CD14-positive monocyte (primary cell): ENCODE measurements at regions not wholly inside any gene's neighbourhood (a gene's known extent, or its start where the extent isn't known, plus 50 kb on each side); places are given as distances from the start of the nearest gene placed in this dataset.

Experiments used
- DNase-seq, 3 donors: peaks; one replicate each; pipeline ENCODE4 v3.0.0-alpha.2; 2011 to 2022
- H2AFZ ChIP-seq: 2 replicates; pipeline ENCODE4 v1.6.0; 2012; ENCODE audit warnings: mild to moderate bottlenecking, low read depth, low read length, inconsistent platforms; ENCODE audit not compliant: insufficient read depth, poor library complexity, severe bottlenecking
- H3K27ac ChIP-seq, 2 donors: 1 replicate in 1 of 2; 2 replicates in 1 of 2; pipeline ENCODE4 v1.5.1; 2012 to 2013; ENCODE audit warnings: low read length in 2 of 2, control low read depth in 1 of 2, inconsistent platforms in 1 of 2, low read depth in 1 of 2, mild to moderate bottlenecking in 1 of 2
- H3K27me3 ChIP-seq, 2 donors: one replicate each; pipeline versions ENCODE4 v1.6.0 to v1.6.1; 2011 to 2013; ENCODE audit warnings: low read length in 2 of 2; ENCODE audit not compliant: control insufficient read depth in 2 of 2, insufficient read depth in 2 of 2
- H3K36me3 ChIP-seq, 2 donors: replicated peaks in 1 of 2; 1 replicate in 1 of 2; 2 replicates in 1 of 2; pipeline versions ENCODE4 v1.5.1 to v1.6.1; 2012 to 2013; ENCODE audit warnings: low read length in 2 of 2, control low read depth in 1 of 2, inconsistent platforms in 1 of 2, mild to moderate bottlenecking in 1 of 2; ENCODE audit not compliant: insufficient read depth in 2 of 2, control insufficient read depth in 1 of 2
- H3K4me1 ChIP-seq, 2 donors: 1 replicate in 1 of 2; 2 replicates in 1 of 2; pipeline versions ENCODE4 v1.5.1 to v1.6.1; 2012 to 2013; ENCODE audit warnings: low read length in 2 of 2, control low read depth in 1 of 2, inconsistent platforms in 1 of 2, mild to moderate bottlenecking in 1 of 2, moderate library complexity in 1 of 2; ENCODE audit not compliant: insufficient read depth in 2 of 2, control insufficient read depth in 1 of 2
- H3K4me2 ChIP-seq: replicated peaks from 2 replicates; pipeline ENCODE3; 2012; ENCODE audit warnings: low read length, moderate library complexity, mild to moderate bottlenecking; ENCODE audit not compliant: poor library complexity, severe bottlenecking; ENCODE audit errors: extremely low read depth
- H3K4me3 ChIP-seq, 3 experiments: fragments of 200-600 bp in 1 of 3; sonication (generic) in 1 of 3; replicated peaks in 1 of 3; 1 replicate in 2 of 3; 2 replicates in 1 of 3; pipeline ENCODE4 v1.5.1; 2011 to 2013; ENCODE audit warnings: low read length in 3 of 3, mild to moderate bottlenecking in 3 of 3, control low read depth in 2 of 3, low read depth in 2 of 3, inconsistent platforms in 1 of 3, moderate library complexity in 1 of 3
- H3K79me2 ChIP-seq: 2 replicates; pipeline ENCODE4 v1.6.0; 2012; ENCODE audit warnings: mild to moderate bottlenecking, control low read depth, inconsistent platforms, low read length, moderate library complexity; ENCODE audit not compliant: insufficient read depth
- H3K9ac ChIP-seq: 2 replicates; pipeline ENCODE4 v1.6.0; 2017; ENCODE audit warnings: low read length, mild to moderate bottlenecking; ENCODE audit not compliant: insufficient read depth, poor library complexity, severe bottlenecking
- H3K9me3 ChIP-seq, 2 donors: replicated peaks in 1 of 2; 1 replicate in 1 of 2; 2 replicates in 1 of 2; pipeline versions ENCODE4 v1.5.1 to v1.6.1; 2012 to 2013; ENCODE audit warnings: low read length in 2 of 2, control low read depth in 1 of 2; ENCODE audit not compliant: control insufficient read depth in 1 of 2, insufficient read depth in 1 of 2
- H4K20me1 ChIP-seq: 2 replicates; pipeline ENCODE4 v1.6.0; 2012; ENCODE audit warnings: mild to moderate bottlenecking, low read length, control low read depth, moderate library complexity; ENCODE audit not compliant: insufficient read depth
- H3K27ac Mint-ChIP-seq, 7 donors: one replicate each; pipeline ENCODE4 v1.8.0; 2020; ENCODE audit warnings: mild to moderate bottlenecking in 7 of 7, mixed read lengths in 7 of 7, moderate library complexity in 6 of 7, inconsistent platforms in 2 of 7
- H3K27me3 Mint-ChIP-seq, 3 donors: one replicate each; pipeline ENCODE4 v1.8.0; 2021 to 2022; ENCODE audit warnings: low read depth in 3 of 3, mild to moderate bottlenecking in 3 of 3, mixed read lengths in 3 of 3, moderate library complexity in 3 of 3, inconsistent platforms in 1 of 3
- H3K36me3 Mint-ChIP-seq, 2 donors: one replicate each; pipeline ENCODE4 v1.8.0; 2020; ENCODE audit warnings: mixed read lengths in 2 of 2, inconsistent platforms in 1 of 2, mild to moderate bottlenecking in 1 of 2
- H3K4me1 Mint-ChIP-seq: one replicate; pipeline ENCODE4 v1.8.0; 2020; ENCODE audit warnings: mild to moderate bottlenecking, mixed read lengths
- H3K4me3 Mint-ChIP-seq, 2 donors: one replicate each; pipeline ENCODE4 v1.8.0; 2020; ENCODE audit warnings: mild to moderate bottlenecking in 2 of 2, mixed read lengths in 2 of 2, moderate library complexity in 1 of 2
- H3K9me3 Mint-ChIP-seq, 7 donors: one replicate each; pipeline ENCODE4 v1.8.0; 2020 to 2022; ENCODE audit warnings: mixed read lengths in 7 of 7, mild to moderate bottlenecking in 6 of 7, moderate library complexity in 6 of 7, inconsistent platforms in 2 of 7
- CTCF ChIP-seq: fragments of 200-600 bp; IDR thresholded peaks from one replicate; pipeline ENCODE4 v1.8.0; 2022; ENCODE audit warnings: antibody characterized with exemption, mild to moderate bottlenecking
- WGBS: methylation state at CpG from one replicate; pipeline ENCODE4 v1.1.5; 2013; ENCODE audit warnings: missing lambda C conversion rate; ENCODE audit not compliant: insufficient coverage; 5-methylcytosine and 5-hydroxymethylcytosine counted together
- intact Hi-C, 2 donors: fragments of 100-400 bp; cut with micrococcal nuclease; formaldehyde crosslinking; loops; one replicate each; pipeline versions ENCODE4 v1.15.0 to v1.15.1; 2023

- Histone ChIP-seq H4K20me1 (no peaks in the 10 kb centered on the region), H3K4me1 (no peaks in the 10 kb centered on the region), H3K27me3 (no peaks in the 10 kb centered on the region), H3K27ac (no peak overlapping the region), H3K9ac (no peak overlapping the region), H3K4me2 (no peak overlapping the region), H3K36me3 (no peaks in the 10 kb centered on the region), H3K4me3 (no peak overlapping the region), H2AFZ (no peak overlapping the region), H3K9me3 (peaks cover 0 to 3% of the 10 kb centered on the region in 2 donors), H3K79me2 (no peaks in the 10 kb centered on the region)
- peaks cover 0 to 10% (median 2%) of the 10 kb centered on the region in 7 donors for H3K9me3 Mint-ChIP-seq
- no peak for DNase-seq
- no peak overlapping the region for H3K4me3 Mint-ChIP-seq
- H3K27me3 Mint-ChIP-seq = peaks cover 0 to 1% (median 0%) of the 10 kb centered on the region in 3 donors
- WGBS = no CpG with 5 or more reads among the region's 1 CpG
- no peak for TF ChIP-seq CTCF
- no peaks in the 10 kb centered on the region for H3K4me1 Mint-ChIP-seq
- intact Hi-C loops = no loop called here
- H3K27ac Mint-ChIP-seq = no peak overlapping the region
- no peaks in the 10 kb centered on the region for H3K36me3 Mint-ChIP-seq
Measured at GRCh38 chr10:20991526-20991925, 94.4 kb upstream of the NEBL start.

- Histone ChIP-seq H3K9me3 (peaks cover 0 to 3% of the 10 kb centered on the region in 2 donors), H3K79me2 (no peaks in the 10 kb centered on the region), H3K9ac (no peak overlapping the region), H4K20me1 (no peaks in the 10 kb centered on the region), H3K4me2 (no peak overlapping the region), H3K4me1 (no peaks in the 10 kb centered on the region), H3K27me3 (no peaks in the 10 kb centered on the region), H3K36me3 (no peaks in the 10 kb centered on the region), H3K27ac (no peak overlapping the region), H2AFZ (no peak overlapping the region), H3K4me3 (no peak overlapping the region)
- no peak overlapping the region for H3K4me3 Mint-ChIP-seq
- peaks cover 0 to 10% (median 2%) of the 10 kb centered on the region in 7 donors for H3K9me3 Mint-ChIP-seq
- intact Hi-C loops = no loop called here
- peaks cover 0 to 1% (median 0%) of the 10 kb centered on the region in 3 donors for H3K27me3 Mint-ChIP-seq
- TF ChIP-seq CTCF = no peak
- WGBS = 100% methylated on average over 1 of the region's 1 CpG
- H3K36me3 Mint-ChIP-seq = no peaks in the 10 kb centered on the region
- H3K27ac Mint-ChIP-seq = no peak overlapping the region
- DNase-seq = no peak
- no peaks in the 10 kb centered on the region for H3K4me1 Mint-ChIP-seq
Measured at GRCh38 chr10:20990604-20991003, 93.5 kb upstream of the NEBL start.
